ENCODE measurements at regions not wholly inside any gene's neighbourhood (a gene's known extent, or its start where the extent isn't known, plus 50 kb on each side); places are given as distances from the start of the nearest gene placed in this dataset.
"Not testable (repeated sequence)": the region's sequence is repeated elsewhere in the genome, so short reads cannot be mapped to it uniquely, and the experiment has no call there.

DNA sequence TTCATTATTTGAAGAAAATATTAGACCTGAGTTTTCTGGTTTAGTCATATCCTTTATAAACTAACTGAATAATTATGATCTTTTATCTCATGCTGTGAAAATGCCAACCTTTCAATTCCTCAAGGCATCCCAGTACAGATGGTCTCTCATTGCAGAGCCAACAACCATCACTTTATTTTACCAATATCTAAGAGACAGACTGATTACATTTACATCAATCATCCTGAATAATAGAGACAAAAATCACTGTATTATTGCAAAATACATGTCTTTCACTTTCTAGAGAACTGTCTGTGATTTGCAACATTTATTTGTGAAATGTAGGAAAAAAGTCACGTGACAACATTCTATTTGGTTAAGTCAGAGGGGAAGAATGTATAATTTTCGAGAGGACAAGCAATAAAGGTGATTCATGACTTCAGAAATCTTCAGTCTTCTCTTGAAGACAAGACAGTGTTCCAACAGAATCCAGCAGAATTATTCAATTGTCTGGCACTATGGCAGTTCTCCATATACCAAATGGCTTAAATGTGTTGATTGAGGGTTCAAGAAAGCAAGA lies 503.6 kb upstream of the SYT4 start:
- H4K20me1 ChIP-seq (ENCODE audit: control insufficient read depth, extremely low read depth, insufficient read depth, low read length), result no peaks in the 10 kb centered on the region
- H3K36me3 ChIP-seq (ENCODE audit: control insufficient read depth, insufficient read depth, low read length), result no peaks in the 10 kb centered on the region
- H3K4me1 ChIP-seq (ENCODE audit: control insufficient read depth, extremely low read depth, insufficient read depth, low read length), result no peaks in the 10 kb centered on the region
- H3K79me2 ChIP-seq (ENCODE audit: control insufficient read depth, insufficient read depth, low read length), result no peaks in the 10 kb centered on the region
- no peak overlapping the region for H3K4me3 ChIP-seq (replicated peaks in 1 of 4; ENCODE audit: control extremely low read depth in 1 of 4, insufficient read depth in 1 of 4, low read depth in 3 of 4, low read length in 4 of 4)
- H3K27ac ChIP-seq (ENCODE audit: insufficient read depth, low read length), result no peak overlapping the region
- no peak for TF ChIP-seq EZH2 (IDR thresholded peaks at IDR 0.05; ENCODE audit: low read length, missing control alignments)
- TF ChIP-seq, protein P1, sequence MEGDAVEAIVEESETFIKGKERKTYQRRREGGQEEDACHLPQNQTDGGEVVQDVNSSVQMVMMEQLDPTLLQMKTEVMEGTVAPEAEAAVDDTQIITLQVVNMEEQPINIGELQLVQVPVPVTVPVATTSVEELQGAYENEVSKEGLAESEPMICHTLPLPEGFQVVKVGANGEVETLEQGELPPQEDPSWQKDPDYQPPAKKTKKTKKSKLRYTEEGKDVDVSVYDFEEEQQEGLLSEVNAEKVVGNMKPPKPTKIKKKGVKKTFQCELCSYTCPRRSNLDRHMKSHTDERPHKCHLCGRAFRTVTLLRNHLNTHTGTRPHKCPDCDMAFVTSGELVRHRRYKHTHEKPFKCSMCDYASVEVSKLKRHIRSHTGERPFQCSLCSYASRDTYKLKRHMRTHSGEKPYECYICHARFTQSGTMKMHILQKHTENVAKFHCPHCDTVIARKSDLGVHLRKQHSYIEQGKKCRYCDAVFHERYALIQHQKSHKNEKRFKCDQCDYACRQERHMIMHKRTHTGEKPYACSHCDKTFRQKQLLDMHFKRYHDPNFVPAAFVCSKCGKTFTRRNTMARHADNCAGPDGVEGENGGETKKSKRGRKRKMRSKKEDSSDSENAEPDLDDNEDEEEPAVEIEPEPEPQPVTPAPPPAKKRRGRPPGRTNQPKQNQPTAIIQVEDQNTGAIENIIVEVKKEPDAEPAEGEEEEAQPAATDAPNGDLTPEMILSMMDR (conservative IDR thresholded peaks at IDR 0.05 in 1 of 2, IDR thresholded peaks at IDR 0.05 in 1 of 2; ENCODE audit: low read depth in 1 of 2, low read length in 2 of 2), result no peak
- DNase-seq (ENCODE audit: low read depth in 2 of 2), result peak; percentile 54 to 65
- no peaks in the 10 kb centered on the region for H3K9me3 ChIP-seq (ENCODE audit: control insufficient read depth, insufficient read depth, low read depth, low read length)
- H2AFZ ChIP-seq (ENCODE audit: low read length), result no peak overlapping the region
- H3K27me3 ChIP-seq (ENCODE audit: control insufficient read depth, insufficient read depth, low read length), result no peaks in the 10 kb centered on the region
- H3K4me2 ChIP-seq (ENCODE audit: extremely low read depth, insufficient read depth, low read length), result no peak overlapping the region
- H3K9ac ChIP-seq (ENCODE audit: insufficient read depth, low read length), result no peak overlapping the region

DNA sequence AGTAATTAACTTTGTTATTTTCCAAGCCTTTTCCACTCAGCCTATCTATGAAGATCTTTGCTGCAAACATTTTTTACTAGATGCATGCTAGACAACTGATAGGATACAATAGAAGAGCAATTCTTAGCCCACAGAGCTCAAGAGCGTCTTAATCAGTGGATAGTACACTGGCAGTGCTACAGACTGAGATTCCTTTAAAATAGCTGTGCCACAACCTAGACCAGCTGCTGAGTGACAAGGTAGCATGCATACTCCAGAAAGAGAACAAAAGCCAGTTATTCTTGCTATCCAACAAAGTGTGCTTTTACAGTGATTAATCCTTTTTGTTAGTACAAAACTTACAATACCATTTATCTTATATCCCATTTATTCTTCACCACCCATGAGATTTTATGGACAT lies 507.9 kb upstream of the SYT4 start:
- DNase-seq (ENCODE audit: low read depth in 2 of 2), result no peak
- Histone ChIP-seq H3K36me3 (ENCODE audit: control insufficient read depth, insufficient read depth, low read length) (no peaks in the 10 kb centered on the region), H3K27ac (ENCODE audit: insufficient read depth, low read length) (no peak overlapping the region)

DNA sequence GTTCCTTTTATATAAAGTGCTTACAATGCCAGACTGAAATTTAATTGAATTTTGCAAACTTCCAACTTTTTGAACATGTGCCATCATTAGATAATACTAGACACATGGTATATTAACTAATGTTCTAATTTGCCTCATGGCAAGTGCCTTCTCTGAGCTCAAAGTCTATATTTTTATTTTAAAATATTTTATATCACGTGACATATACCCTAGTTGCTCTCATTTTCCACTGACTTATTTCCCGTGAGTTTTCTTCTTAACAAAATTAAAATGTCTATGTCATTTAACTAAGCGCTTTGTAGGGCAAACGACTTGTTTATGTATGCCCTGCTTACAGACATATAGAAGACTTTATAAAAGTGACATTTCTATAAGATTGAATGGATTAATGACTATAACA lies 509.6 kb upstream of the SYT4 start:
- no peak for DNase-seq (ENCODE audit: low read depth in 2 of 2)
- H3K4me2 ChIP-seq (ENCODE audit: extremely low read depth, insufficient read depth, low read length), result no peak overlapping the region
- no peaks in the 10 kb centered on the region for H4K20me1 ChIP-seq (ENCODE audit: control insufficient read depth, extremely low read depth, insufficient read depth, low read length)
- H3K27me3 ChIP-seq (ENCODE audit: control insufficient read depth, insufficient read depth, low read length), result no peaks in the 10 kb centered on the region
- no peak overlapping the region for H3K4me3 ChIP-seq (replicated peaks in 1 of 4; ENCODE audit: control extremely low read depth in 1 of 4, insufficient read depth in 1 of 4, low read depth in 3 of 4, low read length in 4 of 4)
- no peak overlapping the region for H3K27ac ChIP-seq (ENCODE audit: insufficient read depth, low read length)
- no peak for TF ChIP-seq EZH2 (IDR thresholded peaks at IDR 0.05; ENCODE audit: low read length, missing control alignments)
- TF ChIP-seq, protein P1 (conservative IDR thresholded peaks at IDR 0.05 in 1 of 2, IDR thresholded peaks at IDR 0.05 in 1 of 2; ENCODE audit: low read depth in 1 of 2, low read length in 2 of 2), result no peak
- H2AFZ ChIP-seq (ENCODE audit: low read length), result no peak overlapping the region
- H3K36me3 ChIP-seq (ENCODE audit: control insufficient read depth, insufficient read depth, low read length), result no peaks in the 10 kb centered on the region
- H3K79me2 ChIP-seq (ENCODE audit: control insufficient read depth, insufficient read depth, low read length), result no peaks in the 10 kb centered on the region
- no peak overlapping the region for H3K9ac ChIP-seq (ENCODE audit: insufficient read depth, low read length)
- H3K9me3 ChIP-seq (ENCODE audit: control insufficient read depth, insufficient read depth, low read depth, low read length), result no peaks in the 10 kb centered on the region
- H3K4me1 ChIP-seq (ENCODE audit: control insufficient read depth, extremely low read depth, insufficient read depth, low read length), result no peaks in the 10 kb centered on the region

More for the DNA sequence above, 507.9 kb upstream of the SYT4 start:
- H2AFZ ChIP-seq (ENCODE audit: low read length), result no peak overlapping the region
- H3K9me3 ChIP-seq (ENCODE audit: control insufficient read depth, insufficient read depth, low read depth, low read length), result no peaks in the 10 kb centered on the region
- no peak overlapping the region for H3K4me3 ChIP-seq (replicated peaks in 1 of 4; ENCODE audit: control extremely low read depth in 1 of 4, insufficient read depth in 1 of 4, low read depth in 3 of 4, low read length in 4 of 4)
- H3K79me2 ChIP-seq (ENCODE audit: control insufficient read depth, insufficient read depth, low read length), result no peaks in the 10 kb centered on the region
- no peaks in the 10 kb centered on the region for H3K27me3 ChIP-seq (ENCODE audit: control insufficient read depth, insufficient read depth, low read length)
- H3K9ac ChIP-seq (ENCODE audit: insufficient read depth, low read length), result no peak overlapping the region
- no peaks in the 10 kb centered on the region for H4K20me1 ChIP-seq (ENCODE audit: control insufficient read depth, extremely low read depth, insufficient read depth, low read length)
- H3K4me2 ChIP-seq (ENCODE audit: extremely low read depth, insufficient read depth, low read length), result no peak overlapping the region
- no peaks in the 10 kb centered on the region for H3K4me1 ChIP-seq (ENCODE audit: control insufficient read depth, extremely low read depth, insufficient read depth, low read length)
- TF ChIP-seq, protein P1 (conservative IDR thresholded peaks at IDR 0.05 in 1 of 2, IDR thresholded peaks at IDR 0.05 in 1 of 2; ENCODE audit: low read depth in 1 of 2, low read length in 2 of 2), result no peak
- TF ChIP-seq EZH2 (IDR thresholded peaks at IDR 0.05; ENCODE audit: low read length, missing control alignments), result no peak

DNA sequence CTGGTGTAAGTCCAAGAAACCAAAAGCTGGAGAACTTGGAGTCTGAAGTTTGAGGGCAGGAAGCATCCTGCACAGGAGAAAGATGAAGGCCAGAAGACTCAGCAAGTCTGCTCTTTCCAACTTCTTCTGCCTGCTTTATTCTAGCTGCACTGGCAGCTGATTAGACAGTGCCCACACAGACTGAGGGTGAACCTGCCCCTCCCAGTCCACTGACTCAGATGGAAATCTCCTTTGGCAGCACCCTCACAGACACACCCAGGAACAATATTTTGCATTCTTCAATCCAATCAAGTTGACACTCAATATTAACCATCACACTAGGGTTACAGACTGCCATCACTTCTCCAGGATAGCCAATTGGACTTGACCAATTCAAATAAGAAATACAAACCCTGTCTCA lies 510.4 kb upstream of the SYT4 start:
- not testable (repeated sequence) for H3K4me2 ChIP-seq (ENCODE audit: extremely low read depth, insufficient read depth, low read length); H2AFZ ChIP-seq (ENCODE audit: low read length); H3K79me2 ChIP-seq (ENCODE audit: control insufficient read depth, insufficient read depth, low read length); H3K27ac ChIP-seq (ENCODE audit: insufficient read depth, low read length); H3K9ac ChIP-seq (ENCODE audit: insufficient read depth, low read length); H4K20me1 ChIP-seq (ENCODE audit: control insufficient read depth, extremely low read depth, insufficient read depth, low read length); H3K9me3 ChIP-seq (ENCODE audit: control insufficient read depth, insufficient read depth, low read depth, low read length); H3K27me3 ChIP-seq (ENCODE audit: control insufficient read depth, insufficient read depth, low read length); H3K4me1 ChIP-seq (ENCODE audit: control insufficient read depth, extremely low read depth, insufficient read depth, low read length); DNase-seq (ENCODE audit: low read depth in 2 of 2); H3K4me3 ChIP-seq (replicated peaks in 1 of 4; ENCODE audit: control extremely low read depth in 1 of 4, insufficient read depth in 1 of 4, low read depth in 3 of 4, low read length in 4 of 4); H3K36me3 ChIP-seq (ENCODE audit: control insufficient read depth, insufficient read depth, low read length)
